Endodermal cell (in vitro differentiated cells): ENCODE measurements at regions not wholly inside any gene's neighbourhood (a gene's known extent, or its start where the extent isn't known, plus 50 kb on each side); places are given as distances from the start of the nearest gene placed in this dataset.

Experiments used
- DNase-seq: peaks from one replicate; pipeline ENCODE4 v3.0.0-alpha.2; 2017
- H3K27ac ChIP-seq: 2 replicates; pipeline ENCODE4 v1.5.1; 2013; ENCODE audit warnings: mild to moderate bottlenecking, low read depth, low read length, moderate library complexity
- H3K27me3 ChIP-seq: 2 replicates; pipeline ENCODE4 v1.6.1; 2013; ENCODE audit warnings: mild to moderate bottlenecking, low read length, moderate library complexity; ENCODE audit not compliant: insufficient read depth, control insufficient read depth, poor library complexity, severe bottlenecking
- H3K36me3 ChIP-seq: 2 replicates; pipeline ENCODE4 v1.7.0; 2013; ENCODE audit warnings: mild to moderate bottlenecking, low read length, moderate library complexity; ENCODE audit not compliant: control insufficient read depth, insufficient read depth
- H3K4me1 ChIP-seq: one replicate; pipeline ENCODE4 v1.7.0; 2013; ENCODE audit warnings: low read length; ENCODE audit not compliant: control insufficient read depth, insufficient read depth
- H3K4me3 ChIP-seq: 2 replicates; pipeline ENCODE4 v1.5.1; 2013; ENCODE audit warnings: mild to moderate bottlenecking, low read length, moderate library complexity
- H3K9ac ChIP-seq: 2 replicates; pipeline ENCODE4 v1.6.1; 2013; ENCODE audit warnings: mild to moderate bottlenecking, low read length, moderate library complexity; ENCODE audit not compliant: poor library complexity, severe bottlenecking; ENCODE audit errors: extremely low read depth
- H3K9me3 ChIP-seq: 2 replicates; pipeline ENCODE4 v1.6.1; 2013; ENCODE audit warnings: mild to moderate bottlenecking, low read length, moderate library complexity; ENCODE audit not compliant: control insufficient read depth
- H3K27ac Mint-ChIP-seq: 2 replicates; pipeline ENCODE4 v1.8.0; 2020; ENCODE audit warnings: mixed read lengths
- H3K27me3 Mint-ChIP-seq: 2 replicates; pipeline ENCODE4 v1.8.0; 2021; ENCODE audit warnings: mild to moderate bottlenecking, mixed read lengths; ENCODE audit not compliant: insufficient read depth
- H3K36me3 Mint-ChIP-seq: 2 replicates; pipeline ENCODE4 v1.8.0; 2020; ENCODE audit warnings: low read depth, mixed read lengths
- H3K4me1 Mint-ChIP-seq: 2 replicates; pipeline ENCODE4 v1.8.0; 2020; ENCODE audit warnings: mixed read lengths
- H3K4me3 Mint-ChIP-seq: 2 replicates; pipeline ENCODE4 v1.8.0; 2020; ENCODE audit warnings: mild to moderate bottlenecking, moderate library complexity, mixed read lengths
- H3K9me3 Mint-ChIP-seq: 2 replicates; pipeline ENCODE4 v1.8.0; 2020; ENCODE audit warnings: mild to moderate bottlenecking, mixed read lengths
- CTCF ChIP-seq: fragments of 200-600 bp; sonication (generic); conservative IDR thresholded peaks from 2 replicates; pipeline ENCODE4 v1.5.0; 2021; ENCODE audit warnings: antibody characterized with exemption, mild to moderate bottlenecking
- WGBS, 2 experiments: methylation state at CpG; one replicate each; pipeline versions ENCODE4 v1.1.5 to v1.1.7; 2013; ENCODE audit warnings: missing lambda C conversion rate in 2 of 2, mixed read lengths in 1 of 2; ENCODE audit not compliant: insufficient coverage in 1 of 2, insufficient read length in 1 of 2; 5-methylcytosine and 5-hydroxymethylcytosine counted together

GRCh38 chr6:67331304-67331703 lies 1303.8 kb upstream of the ADGRB3 start:
- Mint-ChIP-seq H3K4me1 (peaks cover 6% of the 10 kb centered on the region), H3K27ac (no peak overlapping the region), H3K27me3 (no peaks in the 10 kb centered on the region), H3K36me3 (no peaks in the 10 kb centered on the region), H3K4me3 (no peak overlapping the region), H3K9me3 (no peaks in the 10 kb centered on the region)
- no peaks in the 10 kb centered on the region for H3K4me1 ChIP-seq
- no peak overlapping the region for H3K27ac ChIP-seq
- H3K9ac ChIP-seq = no peak overlapping the region
- no peaks in the 10 kb centered on the region for H3K9me3 ChIP-seq
- H3K27me3 ChIP-seq = peaks cover 12% of the 10 kb centered on the region
- no peaks in the 10 kb centered on the region for H3K36me3 ChIP-seq
- DNase-seq = no peak
- no peak for TF ChIP-seq CTCF
- no peak overlapping the region for H3K4me3 ChIP-seq

- Mint-ChIP-seq H3K4me3 (no peak overlapping the region), H3K27me3 (no peaks in the 10 kb centered on the region), H3K9me3 (no peaks in the 10 kb centered on the region), H3K36me3 (no peaks in the 10 kb centered on the region), H3K27ac (no peak overlapping the region), H3K4me1 (no peaks in the 10 kb centered on the region)
- Histone ChIP-seq H3K27me3 (no peaks in the 10 kb centered on the region), H3K27ac (no peak overlapping the region), H3K4me1 (no peaks in the 10 kb centered on the region), H3K9ac (no peak overlapping the region), H3K36me3 (no peaks in the 10 kb centered on the region), H3K4me3 (no peak overlapping the region), H3K9me3 (no peaks in the 10 kb centered on the region)
- no peak for DNase-seq
- 100% methylated on average over 1 of the region's 2 CpGs; no CpG with 5 or more reads in 1 of the 2 experiments for WGBS, 2 experiments
- no peak for TF ChIP-seq CTCF
These were observed 1306.8 kb upstream of the ADGRB3 start for GRCh38 chr6:67328269-67328668.

- Histone ChIP-seq H3K4me3 (no peak overlapping the region), H3K9me3 (no peaks in the 10 kb centered on the region), H3K27ac (no peak overlapping the region), H3K36me3 (no peaks in the 10 kb centered on the region), H3K9ac (no peak overlapping the region), H3K27me3 (no peaks in the 10 kb centered on the region), H3K4me1 (no peaks in the 10 kb centered on the region)
- Mint-ChIP-seq H3K4me3 (no peak overlapping the region), H3K36me3 (no peaks in the 10 kb centered on the region), H3K27ac (no peak overlapping the region), H3K4me1 (no peaks in the 10 kb centered on the region), H3K9me3 (peaks cover 16% of the 10 kb centered on the region), H3K27me3 (no peaks in the 10 kb centered on the region)
- TF ChIP-seq CTCF = no peak
- WGBS, 2 experiments = 90 to 100% methylated on average over 5 to 12 of the region's 12 CpGs
- no peak for DNase-seq
These were observed 1334.5 kb upstream of the ADGRB3 start for GRCh38 chr6:67300430-67301040.
